IMR-90 (cell line): ENCODE measurements at regions not wholly inside any gene's neighbourhood (a gene's known extent, or its start where the extent isn't known, plus 50 kb on each side); places are given as distances from the start of the nearest gene placed in this dataset.

Experiments used
- ATAC-seq: fragments of 200-7000 bp; cut with Tn5 transposase; 2 replicates; pipeline ENCODE4 v1.9.1; 2020; ENCODE audit warnings: low read depth, mild to moderate bottlenecking, moderate library complexity
- BruUV-seq: library from RNA; stranded (reverse); fragments of 400-500 nt; replicated peaks from 2 replicates; lab custom pipeline; 2021; lab: Mats Ljungman, UMichigan
- CTCF ChIA-PET: fragments of 300-600 bp; formaldehyde crosslinking; extraction: SDS; loops from one replicate; lab custom pipeline; 2021; ENCODE audit warnings: antibody characterized with exemption; lab: Yijun Ruan, JAX
- POLR2A ChIA-PET: fragments of 300-600 bp; sonication (Branson Sonifier 250); formaldehyde crosslinking; loops from one replicate; lab custom pipeline; 2022; ENCODE audit warnings: antibody characterized with exemption; ENCODE audit not compliant: unreplicated experiment; lab: Charles Lee
- DNase-seq: peaks from one replicate; pipeline ENCODE4 v3.0.0; 2013
- H2AFZ ChIP-seq: replicated peaks from 2 replicates; pipeline ENCODE3; 2013; ENCODE audit warnings: low read length, mild to moderate bottlenecking; ENCODE audit not compliant: poor library complexity
- H2AK5ac ChIP-seq: 2 replicates; pipeline ENCODE4 v1.6.1; 2013; ENCODE audit warnings: low read depth, low read length, inconsistent platforms
- H2AK9ac ChIP-seq: replicated peaks from 2 replicates; pipeline ENCODE3; 2013; ENCODE audit warnings: mild to moderate bottlenecking, low read depth, low read length, moderate library complexity; ENCODE audit not compliant: poor library complexity
- H2BK120ac ChIP-seq: 2 replicates; pipeline ENCODE4 v1.6.1; 2013; ENCODE audit warnings: low read depth, low read length, inconsistent platforms
- H2BK15ac ChIP-seq: 3 replicates; pipeline ENCODE4 v1.6.1; 2013; ENCODE audit warnings: low read depth, low read length, inconsistent platforms
- H2BK20ac ChIP-seq: 2 replicates; pipeline ENCODE4 v1.6.1; 2013; ENCODE audit warnings: low read depth, mild to moderate bottlenecking, inconsistent platforms, low read length, moderate library complexity
- H2BK5ac ChIP-seq: 2 replicates; pipeline ENCODE4 v1.6.1; 2013; ENCODE audit warnings: mild to moderate bottlenecking, low read depth, low read length, inconsistent platforms; ENCODE audit not compliant: poor library complexity, severe bottlenecking
- H3K14ac ChIP-seq: replicated peaks from 2 replicates; pipeline ENCODE4 v1.6.1; 2013; ENCODE audit warnings: low read depth, low read length, inconsistent platforms
- H3K18ac ChIP-seq: 2 replicates; pipeline ENCODE4 v1.6.1; 2013; ENCODE audit warnings: low read depth, low read length, control low read depth
- H3K23ac ChIP-seq: 2 replicates; pipeline ENCODE4 v1.6.1; 2013; ENCODE audit warnings: low read depth, low read length, inconsistent platforms
- H3K27ac ChIP-seq: 2 replicates; pipeline ENCODE4 v1.5.1; 2013; ENCODE audit warnings: mild to moderate bottlenecking, control low read depth, low read length; ENCODE audit not compliant: insufficient read depth
- H3K27me3 ChIP-seq: 2 replicates; pipeline ENCODE4 v1.6.1; 2013; ENCODE audit warnings: low read length; ENCODE audit not compliant: control insufficient read depth, insufficient read depth
- H3K36me3 ChIP-seq: 2 replicates; pipeline ENCODE4 v1.6.1; 2013; ENCODE audit warnings: low read length, mixed read lengths; ENCODE audit not compliant: control insufficient read depth, insufficient read depth
- H3K4ac ChIP-seq: 2 replicates; pipeline ENCODE4 v1.6.1; 2013; ENCODE audit warnings: low read depth, low read length, inconsistent platforms
- H3K4me1 ChIP-seq: 2 replicates; pipeline ENCODE4 v1.6.1; 2013; ENCODE audit warnings: low read length, mixed read lengths; ENCODE audit not compliant: control insufficient read depth, insufficient read depth
- H3K4me2 ChIP-seq: 2 replicates; pipeline ENCODE4 v1.6.1; 2013; ENCODE audit warnings: low read depth, mild to moderate bottlenecking, control low read depth, low read length, moderate library complexity
- H3K4me3 ChIP-seq: 2 replicates; pipeline ENCODE4 v1.5.1; 2013; ENCODE audit warnings: low read depth, mild to moderate bottlenecking, control low read depth, low read length, moderate library complexity; ENCODE audit not compliant: insufficient read depth
- H3K56ac ChIP-seq: 2 replicates; pipeline ENCODE4 v1.6.1; 2013; ENCODE audit warnings: low read length, inconsistent platforms; ENCODE audit not compliant: insufficient read depth; ENCODE audit errors: extremely low read depth
- H3K79me1 ChIP-seq, 2 experiments: 2 replicates each; pipeline ENCODE4 v1.6.1; 2013; ENCODE audit warnings: low read length in 2 of 2, inconsistent platforms in 1 of 2, low read depth in 1 of 2
- H3K9ac ChIP-seq: 2 replicates; pipeline ENCODE4 v1.6.1; 2013; ENCODE audit warnings: low read depth, low read length, control low read depth
- H3K9me1 ChIP-seq: 2 replicates; pipeline ENCODE4 v1.6.1; 2013; ENCODE audit warnings: low read length, inconsistent platforms; ENCODE audit not compliant: insufficient read depth
- H3K9me3 ChIP-seq: 2 replicates; pipeline ENCODE4 v1.6.1; 2013; ENCODE audit warnings: low read length; ENCODE audit not compliant: control insufficient read depth, insufficient read depth
- H4K20me1 ChIP-seq: 2 replicates; pipeline ENCODE4 v1.6.1; 2013; ENCODE audit warnings: low read length, inconsistent platforms; ENCODE audit not compliant: insufficient read depth
- H4K5ac ChIP-seq: 2 replicates; pipeline ENCODE4 v1.6.1; 2013; ENCODE audit warnings: mild to moderate bottlenecking, low read depth, low read length, control low read depth
- H4K8ac ChIP-seq, 2 experiments: 2 replicates each; pipeline ENCODE4 v1.6.1; 2013; ENCODE audit warnings: low read depth in 2 of 2, low read length in 2 of 2, control low read depth in 1 of 2, inconsistent platforms in 1 of 2
- H4K91ac ChIP-seq: 2 replicates; pipeline ENCODE4 v1.6.1; 2013; ENCODE audit warnings: low read depth, low read length, inconsistent platforms; ENCODE audit not compliant: insufficient read depth
- BHLHE40 ChIP-seq: fragments of 150-350 bp; IDR thresholded peaks from 2 replicates; pipeline ENCODE4 v1.6.1; 2016; ENCODE audit warnings: mild to moderate bottlenecking, low read depth, low read length
- CEBPB ChIP-seq: IDR thresholded peaks from 2 replicates; pipeline ENCODE4 v1.6.1; 2012; ENCODE audit warnings: low read depth, low read length, improper control_type of control experiment
- FOS ChIP-seq: fragments of 150-350 bp; IDR thresholded peaks from 2 replicates; pipeline ENCODE4 v1.6.1; 2016; ENCODE audit warnings: low read depth, low read length
- MAFK ChIP-seq: IDR thresholded peaks from 2 replicates; pipeline ENCODE4 v1.6.1; 2012; ENCODE audit warnings: low read depth, low read length, improper control_type of control experiment
- MAZ ChIP-seq: IDR thresholded peaks from 2 replicates; pipeline ENCODE4 v1.6.1; 2012; ENCODE audit warnings: low read depth, mild to moderate bottlenecking, low read length, improper control_type of control experiment, moderate library complexity, borderline replicate concordance
- MXI1 ChIP-seq: IDR thresholded peaks from 2 replicates; pipeline ENCODE4 v1.6.1; 2012; ENCODE audit warnings: low read depth, mild to moderate bottlenecking, low read length, moderate library complexity, borderline replicate concordance
- NFE2L2 ChIP-seq: fragments of 150-350 bp; IDR thresholded peaks from 2 replicates; pipeline ENCODE4 v1.6.1; 2016; ENCODE audit warnings: low read depth, mild to moderate bottlenecking, low read length
- RAD21 ChIP-seq: IDR thresholded peaks from 2 replicates; pipeline ENCODE4 v1.6.1; 2012; ENCODE audit warnings: low read length, improper control_type of control experiment
- RCOR1 ChIP-seq: IDR thresholded peaks from 2 replicates; pipeline ENCODE4 v1.6.1; 2012; ENCODE audit warnings: mild to moderate bottlenecking, low read length, improper control_type of control experiment; ENCODE audit not compliant: insufficient replicate concordance
- RFX5 ChIP-seq: IDR thresholded peaks from 2 replicates; pipeline ENCODE4 v1.8.0; 2012; ENCODE audit warnings: low read depth, mild to moderate bottlenecking, low read length, moderate library complexity
- SMC3 ChIP-seq: fragments of 150-350 bp; IDR thresholded peaks from 2 replicates; pipeline ENCODE4 v1.6.1; 2016; ENCODE audit warnings: low read depth, mild to moderate bottlenecking, antibody characterized with exemption, low read length, moderate library complexity
- USF2 ChIP-seq: fragments of 150-350 bp; IDR thresholded peaks from 2 replicates; pipeline ENCODE4 v1.6.1; 2017; ENCODE audit warnings: mild to moderate bottlenecking, antibody characterized with exemption, low read length, low read depth
- WGBS, 2 experiments: methylation state at CpG; one replicate each; pipeline versions ENCODE4 v1.1.5 to v1.1.7; 2013; ENCODE audit warnings: missing lambda C conversion rate in 2 of 2; ENCODE audit not compliant: insufficient read length in 1 of 2; ENCODE audit errors: extremely low coverage in 2 of 2; 5-methylcytosine and 5-hydroxymethylcytosine counted together
- dilution Hi-C: fragments of 300-500 bp; cut with HindIII; formaldehyde crosslinking; loops from one replicate; pipeline ENCODE4 v1.14.3; 2018; ENCODE audit warnings: low sequenced_read_pairs; ENCODE audit not compliant: unreplicated experiment
- in situ Hi-C: fragments of 300-500 bp; cut with MboI; formaldehyde crosslinking; loops from 3 replicates; pipeline ENCODE4 v1.14.3; 2019; ENCODE audit warnings: low sequenced_read_pairs, inconsistent platforms, mixed read lengths
- intact Hi-C: fragments of 100-400 bp; cut with micrococcal nuclease; formaldehyde crosslinking; loops from 2 replicates; pipeline ENCODE4 v1.10.0; 2022
- TF ChIP-seq, protein P1 (sequence below): conservative IDR thresholded peaks from 2 replicates; pipeline ENCODE4 v1.5.1; 2012; ENCODE audit warnings: mild to moderate bottlenecking, low read depth, low read length, improper control_type of control experiment
- TF ChIP-seq, protein P2 (sequence below): fragments of 150-350 bp; IDR thresholded peaks from 2 replicates; pipeline ENCODE4 v1.6.1; 2016; ENCODE audit warnings: low read depth, mild to moderate bottlenecking, low read length, moderate library complexity, borderline replicate concordance

- no peaks in the 10 kb centered on the region for H3K36me3 ChIP-seq
- POLR2A ChIA-PET: no interaction called here
- H3K4me1 ChIP-seq: no peaks in the 10 kb centered on the region
- no peak overlapping the region for H3K18ac ChIP-seq
- no CpG with 5 or more reads among the region's 4 CpGs for WGBS, 2 experiments
- in situ Hi-C loops: no loop called here
- no peak overlapping the region for H3K56ac ChIP-seq
- H3K14ac ChIP-seq: no peak overlapping the region
- ATAC-seq (no peak), DNase-seq (no peak)
- no peak overlapping the region for H3K4me3 ChIP-seq
- H3K27me3 ChIP-seq: peaks cover 4% of the 10 kb centered on the region; the same call in 1 of the 2 replicates
- H3K79me1 ChIP-seq: no peaks in the 10 kb centered on the region
- no peak overlapping the region for H3K27ac ChIP-seq
- no peaks in the 10 kb centered on the region for H4K20me1 ChIP-seq
- no peak overlapping the region for H2AK9ac ChIP-seq
- no peak overlapping the region for H2BK15ac ChIP-seq
- intact Hi-C loops: no loop called here
- H2BK5ac ChIP-seq: no peak overlapping the region
- no peak overlapping the region for H4K8ac ChIP-seq
- no peaks in the 10 kb centered on the region for H3K9me3 ChIP-seq
- no peak overlapping the region for H3K4me2 ChIP-seq
- no peak overlapping the region for H2AK5ac ChIP-seq
- H3K9me1 ChIP-seq: no peaks in the 10 kb centered on the region
- no peak overlapping the region for H3K4ac ChIP-seq
- no peak overlapping the region for H3K9ac ChIP-seq
- no peak overlapping the region for H2BK120ac ChIP-seq
- dilution Hi-C loops: no loop called here
- H2AFZ ChIP-seq: no peak overlapping the region
- TF ChIP-seq BHLHE40: no peak
- no peak for TF ChIP-seq RCOR1
- no peak for TF ChIP-seq MAZ
- no peak for TF ChIP-seq RAD21
- no peak for TF ChIP-seq FOS
- no peak for TF ChIP-seq USF2
- TF ChIP-seq, protein P1, sequence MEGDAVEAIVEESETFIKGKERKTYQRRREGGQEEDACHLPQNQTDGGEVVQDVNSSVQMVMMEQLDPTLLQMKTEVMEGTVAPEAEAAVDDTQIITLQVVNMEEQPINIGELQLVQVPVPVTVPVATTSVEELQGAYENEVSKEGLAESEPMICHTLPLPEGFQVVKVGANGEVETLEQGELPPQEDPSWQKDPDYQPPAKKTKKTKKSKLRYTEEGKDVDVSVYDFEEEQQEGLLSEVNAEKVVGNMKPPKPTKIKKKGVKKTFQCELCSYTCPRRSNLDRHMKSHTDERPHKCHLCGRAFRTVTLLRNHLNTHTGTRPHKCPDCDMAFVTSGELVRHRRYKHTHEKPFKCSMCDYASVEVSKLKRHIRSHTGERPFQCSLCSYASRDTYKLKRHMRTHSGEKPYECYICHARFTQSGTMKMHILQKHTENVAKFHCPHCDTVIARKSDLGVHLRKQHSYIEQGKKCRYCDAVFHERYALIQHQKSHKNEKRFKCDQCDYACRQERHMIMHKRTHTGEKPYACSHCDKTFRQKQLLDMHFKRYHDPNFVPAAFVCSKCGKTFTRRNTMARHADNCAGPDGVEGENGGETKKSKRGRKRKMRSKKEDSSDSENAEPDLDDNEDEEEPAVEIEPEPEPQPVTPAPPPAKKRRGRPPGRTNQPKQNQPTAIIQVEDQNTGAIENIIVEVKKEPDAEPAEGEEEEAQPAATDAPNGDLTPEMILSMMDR: no peak
- TF ChIP-seq RFX5: no peak
- no peak for TF ChIP-seq MXI1
- no peak for TF ChIP-seq CEBPB
- TF ChIP-seq MAFK: no peak
- TF ChIP-seq SMC3: no peak
- no peak for TF ChIP-seq NFE2L2
- TF ChIP-seq, protein P2, sequence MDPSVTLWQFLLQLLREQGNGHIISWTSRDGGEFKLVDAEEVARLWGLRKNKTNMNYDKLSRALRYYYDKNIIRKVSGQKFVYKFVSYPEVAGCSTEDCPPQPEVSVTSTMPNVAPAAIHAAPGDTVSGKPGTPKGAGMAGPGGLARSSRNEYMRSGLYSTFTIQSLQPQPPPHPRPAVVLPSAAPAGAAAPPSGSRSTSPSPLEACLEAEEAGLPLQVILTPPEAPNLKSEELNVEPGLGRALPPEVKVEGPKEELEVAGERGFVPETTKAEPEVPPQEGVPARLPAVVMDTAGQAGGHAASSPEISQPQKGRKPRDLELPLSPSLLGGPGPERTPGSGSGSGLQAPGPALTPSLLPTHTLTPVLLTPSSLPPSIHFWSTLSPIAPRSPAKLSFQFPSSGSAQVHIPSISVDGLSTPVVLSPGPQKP: no peak
- no peak overlapping the region for H2BK20ac ChIP-seq
- no peak overlapping the region for H3K23ac ChIP-seq
- no peak overlapping the region for H4K91ac ChIP-seq
- no TSS peak for BruUV-seq
- CTCF ChIA-PET: no interaction called here
- H4K5ac ChIP-seq: no peak overlapping the region
These were observed 208.3 kb upstream of the DAB2 start for GRCh38 chr5:39633057-39633456.
